ENCODE measurements at regions not wholly inside any gene's neighbourhood (a gene's known extent, or its start where the extent isn't known, plus 50 kb on each side); places are given as distances from the start of the nearest gene placed in this dataset.

GRCh38 chr5:128762661-128763306, 202.5 kb upstream of the SLC27A6 start (continued):
- TF ChIP-seq OSR1 (CRISPR knock-in tag; IDR thresholded peaks at IDR 0.05) = no peak

- TF ChIP-seq ZNF8 (CRISPR knock-in tag; IDR thresholded peaks at IDR 0.05) = no peak
- no peak for TF ChIP-seq CREB5 (CRISPR knock-in tag; IDR thresholded peaks at IDR 0.05; ENCODE audit: low read depth)
- no peak for TF ChIP-seq RARB (CRISPR knock-in tag; IDR thresholded peaks at IDR 0.05)
- TF ChIP-seq TSHZ2 (CRISPR knock-in tag; IDR thresholded peaks at IDR 0.05) = no peak
- TF ChIP-seq ESRRG (CRISPR knock-in tag; IDR thresholded peaks at IDR 0.05) = no peak
- no peak for TF ChIP-seq TOX (CRISPR knock-in tag; IDR thresholded peaks at IDR 0.05; ENCODE audit: borderline replicate concordance)
- no peak for TF ChIP-seq SNAI2 (CRISPR knock-in tag; IDR thresholded peaks at IDR 0.05)
- no peak for TF ChIP-seq POU6F1 (CRISPR knock-in tag; IDR thresholded peaks at IDR 0.05; ENCODE audit: borderline replicate concordance, low read depth)
- ATAC-seq = no peak
Observed at GRCh38 chr5:128763321-128763720, 202.0 kb upstream of the SLC27A6 start.

GRCh38 chr5:128764601-128765310, 200.5 kb upstream of the SLC27A6 start:
- no peak for ATAC-seq
- TF ChIP-seq ESRRG (CRISPR knock-in tag; IDR thresholded peaks at IDR 0.05) = no peak
- no peak for TF ChIP-seq CSRNP3 (CRISPR knock-in tag; IDR thresholded peaks at IDR 0.05)
- TF ChIP-seq ZFP30 (CRISPR knock-in tag; IDR thresholded peaks at IDR 0.05) = no peak
- TF ChIP-seq TCF4 (CRISPR knock-in tag; IDR thresholded peaks at IDR 0.05; ENCODE audit: borderline replicate concordance) = no peak
- no peak for TF ChIP-seq ISL1 (CRISPR knock-in tag; IDR thresholded peaks at IDR 0.05)
- TF ChIP-seq PPARA (CRISPR knock-in tag; IDR thresholded peaks at IDR 0.05; ENCODE audit: borderline replicate concordance) = no peak
- no peak for TF ChIP-seq TSHZ2 (CRISPR knock-in tag; IDR thresholded peaks at IDR 0.05)
- no peak for TF ChIP-seq OSR1 (CRISPR knock-in tag; IDR thresholded peaks at IDR 0.05)
- TF ChIP-seq TOX (CRISPR knock-in tag; IDR thresholded peaks at IDR 0.05; ENCODE audit: borderline replicate concordance) = no peak
- TF ChIP-seq RARB (CRISPR knock-in tag; IDR thresholded peaks at IDR 0.05) = no peak
- TF ChIP-seq BACH2 (CRISPR knock-in tag; IDR thresholded peaks at IDR 0.05; ENCODE audit: borderline replicate concordance) = no peak
- TF ChIP-seq ZNF70 (CRISPR knock-in tag; IDR thresholded peaks at IDR 0.05) = no peak
- TF ChIP-seq PATZ1 (CRISPR knock-in tag; IDR thresholded peaks at IDR 0.05; ENCODE audit: borderline replicate concordance) = no peak
- no peak for TF ChIP-seq SNAI2 (CRISPR knock-in tag; IDR thresholded peaks at IDR 0.05)
- TF ChIP-seq ZNF565 (CRISPR knock-in tag; conservative IDR thresholded peaks at IDR 0.05; ENCODE audit: low read depth) = no peak

Measured in SK-N-SH treated with all-trans-retinoic acid at 6 μM for 48 hours (cell line).